ENCODE measurements at regions not wholly inside any gene's neighbourhood (a gene's known extent, or its start where the extent isn't known, plus 50 kb on each side); places are given as distances from the start of the nearest gene placed in this dataset.
A peak's percentile ranks its signal among the peaks of the same experiment; 100 is the strongest.

- H3K36me3 Mint-ChIP-seq (ENCODE audit: low read depth): no peaks in the 10 kb centered on the region
- TF ChIP-seq CTCF (IDR thresholded peaks at IDR 0.05): no peak
- H3K27me3 Mint-ChIP-seq (ENCODE audit: low read depth, poor library complexity): no peaks in the 10 kb centered on the region
- H3K4me3 Mint-ChIP-seq: no peak overlapping the region
- H3K27ac Mint-ChIP-seq: no peak overlapping the region
- H3K9me3 Mint-ChIP-seq: no peaks in the 10 kb centered on the region
- no peak for DNase-seq
- H3K4me1 Mint-ChIP-seq: peaks cover 11% of the 10 kb centered on the region
Measured at GRCh38 chr12:61098031-61098580, 1162.1 kb upstream of the USP15 start.

- Mint-ChIP-seq H3K4me3 (no peak overlapping the region), H3K27ac (no peak overlapping the region), H3K27me3 (ENCODE audit: low read depth, poor library complexity) (no peaks in the 10 kb centered on the region), H3K36me3 (ENCODE audit: low read depth) (no peaks in the 10 kb centered on the region), H3K4me1 (no peaks in the 10 kb centered on the region), H3K9me3 (peaks cover 21% of the 10 kb centered on the region)
- no peak for DNase-seq
- TF ChIP-seq CTCF (IDR thresholded peaks at IDR 0.05): no peak
Measured at GRCh38 chr12:61107118-61107517, 1153.1 kb upstream of the USP15 start.

- no peak for TF ChIP-seq CTCF (IDR thresholded peaks at IDR 0.05)
- no peak for DNase-seq
- Mint-ChIP-seq H3K36me3 (ENCODE audit: low read depth) (no peaks in the 10 kb centered on the region), H3K4me3 (no peak overlapping the region), H3K27ac (no peak overlapping the region), H3K27me3 (ENCODE audit: low read depth, poor library complexity) (no peaks in the 10 kb centered on the region), H3K4me1 (no peaks in the 10 kb centered on the region), H3K9me3 (no peaks in the 10 kb centered on the region)
Measured at GRCh38 chr12:61111218-61111617, 1149.0 kb upstream of the USP15 start.

GRCh38 chr12:61137677-61138414 lies 1122.4 kb upstream of the USP15 start:
- no peak overlapping the region for H3K4me3 Mint-ChIP-seq
- no peaks in the 10 kb centered on the region for H3K27me3 Mint-ChIP-seq (ENCODE audit: low read depth, poor library complexity)
- no peaks in the 10 kb centered on the region for H3K36me3 Mint-ChIP-seq (ENCODE audit: low read depth)
- no peak for DNase-seq
- no peaks in the 10 kb centered on the region for H3K9me3 Mint-ChIP-seq
- H3K27ac Mint-ChIP-seq: no peak overlapping the region
- H3K4me1 Mint-ChIP-seq: no peaks in the 10 kb centered on the region
- TF ChIP-seq CTCF (IDR thresholded peaks at IDR 0.05): no peak

- no peaks in the 10 kb centered on the region for H3K36me3 Mint-ChIP-seq (ENCODE audit: low read depth)
- no peak overlapping the region for H3K4me3 Mint-ChIP-seq
- no peak for DNase-seq
- no peak overlapping the region for H3K27ac Mint-ChIP-seq
- no peaks in the 10 kb centered on the region for H3K4me1 Mint-ChIP-seq
- no peak for TF ChIP-seq CTCF (IDR thresholded peaks at IDR 0.05)
- H3K27me3 Mint-ChIP-seq (ENCODE audit: low read depth, poor library complexity): no peaks in the 10 kb centered on the region
- H3K9me3 Mint-ChIP-seq: no peaks in the 10 kb centered on the region
Measured at GRCh38 chr12:61138415-61138759, 1121.8 kb upstream of the USP15 start.

GRCh38 chr12:61161961-61162360 lies 1098.2 kb upstream of the USP15 start:
- no peak for TF ChIP-seq CTCF (IDR thresholded peaks at IDR 0.05)
- Mint-ChIP-seq H3K9me3 (no peaks in the 10 kb centered on the region), H3K4me3 (no peak overlapping the region), H3K27ac (peak overlapping the region; percentile 43), H3K4me1 (no peaks in the 10 kb centered on the region), H3K36me3 (ENCODE audit: low read depth) (no peaks in the 10 kb centered on the region), H3K27me3 (ENCODE audit: low read depth, poor library complexity) (no peaks in the 10 kb centered on the region)
- DNase-seq: no peak

All from nephron progenitor cell (in vitro differentiated cells).